SK-MEL-5 (cell line): ENCODE measurements at regions not wholly inside any gene's neighbourhood (a gene's known extent, or its start where the extent isn't known, plus 50 kb on each side); places are given as distances from the start of the nearest gene placed in this dataset.

Source experiments
- DNase-seq: peaks from one replicate; pipeline ENCODE4 v3.0.0-alpha.2; 2016; ENCODE audit warnings: low read depth, low spot score
- in situ Hi-C: cut with HindIII; loops from 2 replicates; pipeline ENCODE4 v1.10.0; 2016; ENCODE audit warnings: low sequenced_read_pairs, high pct_unique_total_duplicates, low pct_unique_long_range_greater_than_20kb

- in situ Hi-C loops: no loop called here
- no peak for DNase-seq
Observed at GRCh38 chr11:134579724-134580609, 167.9 kb upstream of the B3GAT1 start.

- DNase-seq: no peak
- in situ Hi-C loops: no loop called here
Observed at GRCh38 chr11:134578807-134579723, 167.0 kb upstream of the B3GAT1 start.

- in situ Hi-C loops: no loop called here
- no peak for DNase-seq
Observed at GRCh38 chr11:134577751-134578395, 165.8 kb upstream of the B3GAT1 start.

- in situ Hi-C loops: no loop called here
- DNase-seq: no peak
Observed at GRCh38 chr11:134576721-134577171, 164.7 kb upstream of the B3GAT1 start.

GRCh38 chr11:134576286-134576685 is 164.2 kb upstream of the B3GAT1 start:
- no peak for DNase-seq
- in situ Hi-C loops: no loop called here

GRCh38 chr11:134575504-134576230 is 163.6 kb upstream of the B3GAT1 start:
- no peak for DNase-seq
- in situ Hi-C loops: no loop called here

GRCh38 chr11:134574947-134575346 is 162.9 kb upstream of the B3GAT1 start:
- in situ Hi-C loops: no loop called here

GRCh38 chr11:134574425-134574824 is 162.4 kb upstream of the B3GAT1 start:
- in situ Hi-C loops: no loop called here
- DNase-seq: no peak

More at GRCh38 chr11:134574947-134575346, 162.9 kb upstream of the B3GAT1 start:
- no peak for DNase-seq

- no peak for DNase-seq
- in situ Hi-C loops: no loop called here
Observed at GRCh38 chr11:134573857-134574256, 161.8 kb upstream of the B3GAT1 start.

GRCh38 chr11:134572741-134573675 is 161.0 kb upstream of the B3GAT1 start:
- in situ Hi-C loops: no loop called here

GRCh38 chr11:134571301-134571700 is 159.3 kb upstream of the B3GAT1 start:
- in situ Hi-C loops: no loop called here
- no peak for DNase-seq

More at GRCh38 chr11:134572741-134573675, 161.0 kb upstream of the B3GAT1 start:
- DNase-seq: no peak

GRCh38 chr11:134569195-134569594 is 157.2 kb upstream of the B3GAT1 start:
- no peak for DNase-seq
- in situ Hi-C loops: no loop called here

GRCh38 chr11:134566311-134566710 is 154.3 kb upstream of the B3GAT1 start:
- DNase-seq: peak; percentile 4
- in situ Hi-C loops: no loop called here

- in situ Hi-C loops: no loop called here
- DNase-seq: no peak
Observed at GRCh38 chr11:134565343-134565891, 153.4 kb upstream of the B3GAT1 start.

GRCh38 chr11:134564472-134565200 is 152.6 kb upstream of the B3GAT1 start:
- no peak for DNase-seq
- in situ Hi-C loops: no loop called here
